GM18505 (cell line): ENCODE measurements at regions not wholly inside any gene's neighbourhood (a gene's known extent, or its start where the extent isn't known, plus 50 kb on each side); places are given as distances from the start of the nearest gene placed in this dataset.

ENCODE experiments used
- ATAC-seq: cut with Tn5 transposase; IDR thresholded peaks from one replicate; pipeline ENCODE4 v1.9.1; 2021; ENCODE audit not compliant: unreplicated experiment
- POLR2A ChIP-seq: IDR thresholded peaks from 4 replicates; pipeline ENCODE4 v1.6.1; 2011; ENCODE audit warnings: borderline replicate concordance; ENCODE audit not compliant: insufficient read depth, insufficient read length; ENCODE audit errors: extremely low read depth

DNA sequence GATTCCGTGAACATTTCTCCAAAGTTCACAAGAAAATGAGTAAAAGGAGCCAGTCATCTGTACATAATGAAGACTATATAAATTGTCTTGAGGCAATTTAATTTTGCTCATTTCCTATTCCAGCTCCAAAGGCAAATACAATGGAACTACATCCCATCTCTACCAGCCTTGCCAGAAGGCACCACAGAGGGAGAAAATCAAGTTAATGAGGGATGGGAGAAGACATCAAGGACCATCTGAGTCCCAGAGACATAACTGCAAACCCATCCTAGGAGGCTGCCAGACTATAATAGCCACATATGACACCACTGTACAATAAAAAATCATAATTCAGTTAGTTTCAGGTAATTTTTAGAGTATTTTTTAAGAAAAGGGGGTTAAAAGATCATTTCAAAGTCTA, 136.3 kb upstream of the RGMB start:
- no peak for TF ChIP-seq POLR2A
- no peak for ATAC-seq

DNA sequence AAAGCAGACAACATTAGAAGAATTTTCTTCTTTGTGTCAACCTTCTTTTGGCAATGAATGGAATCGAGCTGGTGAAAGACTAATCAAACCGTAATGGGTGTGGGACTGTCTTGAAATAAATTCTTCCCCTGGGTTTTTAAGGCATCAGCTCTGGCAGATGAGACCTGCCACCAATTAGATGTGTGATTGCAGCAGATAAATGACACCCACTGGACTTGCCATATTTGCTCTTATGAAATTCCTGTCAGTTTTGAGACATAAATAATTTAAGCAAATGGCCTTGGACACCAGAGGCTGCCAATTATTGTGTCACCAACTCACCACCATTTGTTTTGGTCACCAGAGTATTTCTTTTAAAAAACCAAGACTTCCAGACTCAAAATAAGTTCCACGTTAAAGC, 135.9 kb upstream of the RGMB start:
- TF ChIP-seq POLR2A: no peak
- ATAC-seq: no peak

DNA sequence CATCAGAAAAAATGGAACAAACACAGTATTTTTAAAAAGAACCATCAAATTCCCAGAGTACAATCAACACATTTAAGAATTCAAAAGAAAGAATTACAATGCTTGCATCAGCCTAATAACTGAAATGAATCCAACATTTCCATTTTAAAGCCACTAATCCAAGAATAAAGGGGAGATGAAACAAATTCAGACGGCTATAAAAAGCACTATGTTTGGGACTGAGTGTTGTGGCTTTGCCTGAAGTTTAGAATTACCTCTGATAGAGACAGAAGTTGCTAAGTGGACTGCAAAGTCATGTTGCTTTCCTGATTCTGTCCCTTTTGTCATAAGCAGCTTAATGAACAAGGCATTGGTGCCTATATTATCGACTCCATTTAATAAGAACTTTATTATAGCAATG, 135.4 kb upstream of the RGMB start:
- ATAC-seq: no peak

DNA sequence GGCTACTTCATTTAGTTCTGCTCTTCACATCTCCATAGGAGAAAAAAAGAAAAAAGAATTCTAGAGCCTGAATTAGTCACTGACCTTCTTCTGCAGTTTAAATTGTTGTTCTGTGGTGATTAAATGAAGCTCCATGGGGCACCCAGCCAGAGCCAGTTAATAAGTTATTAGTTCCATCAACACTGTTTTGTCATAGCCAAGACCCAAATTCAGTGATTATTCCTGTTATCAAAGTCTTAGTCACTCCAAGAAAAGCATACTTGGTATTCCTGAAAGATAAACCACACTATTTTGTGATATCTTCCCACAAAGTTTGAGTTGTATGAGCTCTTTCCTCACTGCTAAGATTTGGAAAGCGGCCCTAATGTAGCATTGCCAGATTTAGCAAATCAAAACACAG, 134.8 kb upstream of the RGMB start:
- ATAC-seq: no peak

More for the DNA sequence above, 135.4 kb upstream of the RGMB start:
- TF ChIP-seq POLR2A: no peak

DNA sequence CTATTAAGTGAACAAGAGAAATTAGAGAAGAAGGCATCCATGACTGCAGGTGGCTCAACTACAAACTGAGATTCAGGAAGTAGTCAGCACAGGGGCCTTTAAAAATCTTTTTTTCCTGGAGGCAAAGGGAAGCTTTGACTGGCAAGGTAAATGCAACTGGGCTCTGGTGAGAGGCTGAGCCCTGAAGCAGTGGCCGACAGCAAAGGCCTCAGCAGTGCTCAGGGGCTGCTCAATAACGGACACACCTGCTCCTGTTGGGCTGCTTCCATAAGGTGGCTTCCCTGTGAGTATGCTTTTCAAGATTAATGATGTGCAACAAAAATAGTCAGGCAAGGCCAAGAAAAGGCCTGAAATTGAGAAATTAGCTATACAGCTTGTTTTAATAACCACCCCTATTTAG, 134.2 kb upstream of the RGMB start:
- TF ChIP-seq POLR2A: no peak
- ATAC-seq: no peak

More for the DNA sequence above, 134.8 kb upstream of the RGMB start:
- TF ChIP-seq POLR2A: no peak

DNA sequence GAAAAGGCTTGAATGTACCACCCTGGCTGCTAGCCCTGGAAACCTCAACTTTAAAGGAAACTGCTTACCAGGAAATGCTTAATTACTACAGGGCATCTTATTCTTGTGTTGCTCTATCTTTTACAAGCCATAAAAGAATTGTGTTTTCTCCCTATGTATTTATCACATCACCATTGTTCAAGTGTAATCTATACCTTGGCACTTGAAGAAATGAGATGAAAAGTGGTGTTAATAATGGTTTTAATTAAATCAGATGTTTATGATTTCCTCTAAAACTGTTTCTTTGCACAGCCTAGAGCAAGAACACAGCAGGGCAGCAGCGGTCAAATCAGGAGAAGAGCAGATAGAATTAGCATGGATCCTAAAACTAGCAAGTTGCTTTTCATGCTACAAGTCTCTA, 131.8 kb upstream of the RGMB start:
- no peak for TF ChIP-seq POLR2A
- no peak for ATAC-seq

DNA sequence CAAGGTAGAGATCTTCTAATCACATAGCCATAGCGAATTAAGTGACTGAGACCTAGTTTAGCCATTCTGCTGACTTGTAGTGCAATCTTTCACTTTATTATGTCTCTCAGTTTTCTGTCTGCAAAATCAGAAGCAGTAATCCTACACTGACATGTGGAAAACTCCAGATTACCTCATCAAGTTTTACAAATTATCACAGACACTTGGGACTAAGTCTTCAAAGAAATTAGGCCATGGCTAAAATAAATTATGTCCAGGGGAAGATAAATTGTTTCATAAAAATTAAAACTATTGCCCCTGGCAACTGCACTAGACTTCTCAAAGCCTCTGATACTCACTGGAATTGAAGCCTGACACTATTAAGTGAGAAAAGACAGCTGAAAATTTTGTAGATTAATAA, 129.9 kb upstream of the RGMB start:
- ATAC-seq: no peak
- TF ChIP-seq POLR2A: no peak

DNA sequence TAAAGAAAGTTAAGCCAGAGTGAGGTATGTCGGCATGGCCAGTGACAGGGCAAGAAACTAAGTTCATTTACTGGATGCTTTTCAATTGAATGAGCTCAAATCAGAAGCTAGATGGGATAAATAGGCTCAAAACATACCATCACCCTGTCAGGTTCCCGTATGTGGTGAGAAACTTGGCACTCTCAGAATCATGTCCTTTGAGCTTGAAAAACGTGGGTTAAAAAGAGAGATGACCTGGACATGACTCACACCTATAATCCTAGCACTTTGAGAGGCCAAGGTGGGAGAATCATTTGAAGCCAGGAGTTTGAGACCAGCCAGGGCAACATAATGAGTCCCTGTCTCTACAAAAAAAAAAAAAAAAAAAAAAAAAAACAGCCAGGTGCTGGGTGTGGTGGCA, 121.7 kb upstream of the RGMB start:
- ATAC-seq: no peak
- no peak for TF ChIP-seq POLR2A

DNA sequence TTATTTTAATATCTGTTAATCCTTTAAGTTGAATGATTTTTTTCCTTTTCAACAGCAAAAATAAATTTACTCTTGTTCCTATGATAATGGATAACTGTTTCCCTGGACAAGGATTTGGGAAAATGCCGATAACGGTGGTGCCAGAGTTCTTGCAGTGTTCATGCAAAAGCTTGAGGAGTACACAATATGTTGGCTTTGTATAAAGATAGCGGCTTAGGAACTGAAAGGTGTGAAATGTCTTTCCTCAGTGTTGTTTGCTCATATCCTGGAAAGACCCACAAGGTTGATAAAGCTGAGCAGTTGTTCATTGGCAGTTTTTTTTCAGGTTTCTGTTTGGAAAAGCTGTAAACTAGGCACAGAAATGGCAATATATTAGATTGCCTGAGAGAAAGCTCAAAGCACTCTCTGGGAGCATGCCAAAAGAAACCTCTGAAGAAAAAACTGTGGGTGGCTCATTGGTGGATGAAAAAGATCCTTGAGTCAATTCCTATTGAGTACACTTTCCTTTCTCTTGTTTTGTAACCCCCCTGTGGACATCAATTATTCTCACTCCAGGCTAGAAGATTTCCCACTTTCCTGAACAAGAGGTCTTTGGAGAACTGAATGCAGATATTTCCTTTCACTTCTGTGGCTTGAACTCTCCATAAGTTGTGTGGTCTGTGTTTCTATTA, 117.2 kb upstream of the RGMB start:
- no peak for TF ChIP-seq POLR2A
- ATAC-seq: no peak

DNA sequence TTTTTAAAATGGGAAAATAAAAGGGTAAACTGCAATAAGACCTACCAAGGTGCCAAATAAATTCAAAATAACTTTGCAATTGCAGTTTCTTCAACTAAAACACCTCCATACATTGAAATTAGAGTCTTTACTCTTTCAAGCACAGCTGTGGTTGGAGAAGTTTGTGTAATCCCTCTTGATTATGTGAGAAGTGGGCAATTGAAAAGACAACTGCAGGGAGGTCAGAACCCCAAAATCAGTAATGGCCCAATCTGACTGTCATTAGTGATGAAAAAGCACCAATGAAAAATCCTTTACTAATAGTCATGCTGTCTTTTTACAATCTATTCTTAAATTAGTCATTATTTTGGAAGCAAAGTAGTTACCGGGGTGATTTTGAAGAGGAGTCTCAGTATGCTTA, 116.7 kb upstream of the RGMB start:
- no peak for TF ChIP-seq POLR2A
- ATAC-seq: no peak

DNA sequence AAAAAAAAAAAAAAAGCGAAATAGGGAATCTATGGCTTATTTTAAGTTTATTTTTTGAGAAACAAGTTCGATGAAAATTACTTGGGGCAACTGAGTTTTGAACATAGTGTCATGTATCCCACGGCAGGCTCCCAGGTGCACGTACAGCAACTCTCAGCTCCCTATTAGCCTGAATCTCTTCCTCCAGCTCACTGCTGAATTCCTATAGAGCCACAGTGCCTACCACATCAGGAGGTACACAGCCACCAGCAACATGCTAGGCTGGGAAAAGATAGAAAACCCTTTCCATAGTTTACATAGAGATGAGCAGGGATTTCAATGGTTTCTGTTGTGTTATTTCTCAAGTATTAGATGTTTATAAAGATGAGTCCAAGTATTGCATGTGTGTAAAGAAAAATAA, 115.9 kb upstream of the RGMB start:
- TF ChIP-seq POLR2A: no peak
- ATAC-seq: no peak

DNA sequence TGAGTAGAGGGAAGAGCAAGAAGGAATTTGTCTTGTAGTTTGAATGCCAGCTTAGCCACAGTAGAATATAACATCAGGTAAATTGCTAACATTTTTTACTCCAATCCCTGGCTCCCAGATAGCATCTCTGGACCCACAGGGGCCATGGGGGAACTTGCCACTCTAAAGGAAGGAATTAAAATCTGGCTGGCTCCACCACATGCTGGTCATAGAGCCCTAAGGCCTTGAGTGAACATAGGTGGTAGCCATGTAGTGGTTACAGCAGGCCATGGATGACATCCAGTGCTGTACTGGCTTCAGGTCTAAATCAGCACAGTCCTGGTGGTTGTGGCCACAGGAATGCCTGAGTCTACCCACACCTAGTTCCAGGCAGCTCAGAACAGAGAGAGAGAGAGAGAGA, 109.9 kb upstream of the RGMB start:
- no peak for TF ChIP-seq POLR2A
- ATAC-seq: no peak

DNA sequence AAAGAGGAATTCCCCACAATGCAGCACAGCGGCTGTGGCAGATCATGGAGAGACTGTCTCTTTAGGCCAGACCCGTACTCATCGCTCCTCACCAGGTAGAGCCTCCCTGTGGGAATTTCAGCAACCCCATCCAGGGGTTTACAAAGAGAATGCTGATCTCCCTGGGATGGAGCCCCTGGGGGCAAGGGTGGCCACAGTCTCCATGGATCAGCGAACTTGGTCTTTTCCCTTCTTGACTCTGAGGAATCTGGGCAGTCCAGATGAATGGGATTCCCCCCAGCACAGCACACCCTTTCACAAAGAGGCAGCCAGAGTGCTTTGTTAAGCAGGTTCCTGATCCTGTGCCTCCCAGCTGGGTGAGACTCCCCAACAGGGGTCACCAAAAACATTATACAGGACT, 108.7 kb upstream of the RGMB start:
- no peak for ATAC-seq
- TF ChIP-seq POLR2A: no peak

DNA sequence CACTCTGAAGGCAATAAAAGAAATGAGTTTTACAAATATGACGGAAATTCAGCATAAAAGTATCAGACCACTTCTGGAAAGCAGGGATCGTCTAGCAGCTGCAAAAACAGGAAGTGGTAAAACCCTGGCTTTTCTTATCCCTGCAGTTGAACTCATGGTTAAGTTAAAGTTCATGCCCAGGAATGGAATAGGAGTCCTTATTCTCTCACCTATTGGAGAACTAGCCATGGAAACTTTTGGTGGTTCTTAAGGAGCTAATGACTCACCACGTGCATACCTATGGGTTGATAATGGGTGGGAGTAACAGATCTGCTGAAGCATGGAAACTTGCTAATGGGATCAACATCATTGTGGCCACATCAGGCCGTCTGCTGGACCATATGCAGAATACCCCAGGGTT, 93.5 kb upstream of the RGMB start:
- no peak for ATAC-seq
- TF ChIP-seq POLR2A: no peak

DNA sequence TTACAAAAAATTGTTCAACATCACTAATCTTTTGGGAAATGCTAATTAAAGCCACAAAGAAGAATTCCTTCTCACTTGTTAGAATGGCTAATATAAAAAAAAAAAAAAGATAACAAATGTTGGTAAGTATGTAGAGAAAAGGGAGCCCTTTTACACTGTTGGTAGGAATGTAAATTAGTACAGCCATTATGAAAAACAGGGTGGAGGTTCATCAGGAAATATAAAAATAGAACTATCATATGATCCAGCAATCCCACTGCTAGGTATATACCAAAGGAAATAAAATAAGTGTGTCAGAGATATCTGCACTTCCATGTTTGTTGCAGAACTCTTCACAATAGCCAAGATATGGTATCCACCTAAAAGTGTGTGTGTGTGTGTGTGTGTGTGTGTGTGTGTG, 83.5 kb upstream of the RGMB start:
- no peak for ATAC-seq

More for the DNA sequence above, 83.5 kb upstream of the RGMB start:
- TF ChIP-seq POLR2A: no peak
